Left ventricle myocardium inferior (tissue), 1 donor: ENCODE measurements at regions not wholly inside any gene's neighbourhood (a gene's known extent, or its start where the extent isn't known, plus 50 kb on each side); places are given as distances from the start of the nearest gene placed in this dataset.

Experiments
- DNase-seq: peaks from one replicate; pipeline ENCODE4 v3.0.0-alpha.2; 2020
- H3K27ac ChIP-seq: fragments of 200-600 bp; replicated peaks from 2 replicates; pipeline ENCODE4 v1.8.0; 2021
- H3K27me3 ChIP-seq: fragments of 200-600 bp; 2 replicates; pipeline ENCODE4 v1.8.0; 2021; ENCODE audit warnings: low read depth
- H3K36me3 ChIP-seq: fragments of 200-600 bp; 2 replicates; pipeline ENCODE4 v1.8.0; 2021
- H3K4me1 ChIP-seq: fragments of 200-600 bp; 2 replicates; pipeline ENCODE4 v1.8.0; 2021
- H3K4me3 ChIP-seq: fragments of 200-600 bp; 2 replicates; pipeline ENCODE4 v1.8.0; 2021; ENCODE audit warnings: mild to moderate bottlenecking, moderate library complexity
- H3K9me3 ChIP-seq: fragments of 200-600 bp; replicated peaks from 2 replicates; pipeline ENCODE4 v1.8.0; 2021
- CTCF ChIP-seq: fragments of 200-600 bp; IDR thresholded peaks from 2 replicates; pipeline ENCODE4 v1.8.0; 2021; ENCODE audit warnings: antibody characterized with exemption, mild to moderate bottlenecking, borderline replicate concordance
- intact Hi-C: fragments of 100-400 bp; cut with micrococcal nuclease; formaldehyde crosslinking; loops from one replicate; pipeline ENCODE4 v1.11.0; 2022
- donor health status: DM: no; HTN: yes; CAD: no; lungs with severe emphysema.

GRCh38 chr21:43300496-43301408 is 126.2 kb downstream of the SIK1 start:
- DNase-seq, result peak; percentile 63
- intact Hi-C loops, result no loop called here
- Histone ChIP-seq H3K4me3 (no peak overlapping the region), H3K27ac (peak overlapping the region; percentile 63), H3K4me1 (peaks cover 27% of the 10 kb centered on the region), H3K36me3 (no peaks in the 10 kb centered on the region), H3K27me3 (no peaks in the 10 kb centered on the region), H3K9me3 (peaks cover 4% of the 10 kb centered on the region)
- no peak for TF ChIP-seq CTCF

- Histone ChIP-seq H3K36me3 (no peaks in the 10 kb centered on the region), H3K27ac (no peak overlapping the region), H3K27me3 (no peaks in the 10 kb centered on the region), H3K4me1 (peaks cover 27% of the 10 kb centered on the region), H3K4me3 (no peak overlapping the region), H3K9me3 (peaks cover 12% of the 10 kb centered on the region)
- no peak for TF ChIP-seq CTCF
- intact Hi-C loops, result no loop called here
- DNase-seq, result peak; percentile 57
These were observed 127.3 kb downstream of the SIK1 start for GRCh38 chr21:43299441-43300277.

GRCh38 chr21:43298546-43299440 is 128.1 kb downstream of the SIK1 start:
- Histone ChIP-seq H3K9me3 (peaks cover 12% of the 10 kb centered on the region), H3K27me3 (no peaks in the 10 kb centered on the region), H3K36me3 (no peaks in the 10 kb centered on the region), H3K4me3 (no peak overlapping the region), H3K4me1 (peaks cover 27% of the 10 kb centered on the region), H3K27ac (no peak overlapping the region)
- no peak for DNase-seq
- intact Hi-C loops, result no loop called here
- no peak for TF ChIP-seq CTCF

GRCh38 chr21:43297989-43298388 is 128.9 kb downstream of the SIK1 start:
- DNase-seq, result peak; percentile 14
- no peak overlapping the region for H3K27ac ChIP-seq
- no peak for TF ChIP-seq CTCF
- H3K36me3 ChIP-seq, result no peaks in the 10 kb centered on the region
- H3K4me3 ChIP-seq, result no peak overlapping the region
- peaks cover 22% of the 10 kb centered on the region for H3K4me1 ChIP-seq
- H3K27me3 ChIP-seq, result no peaks in the 10 kb centered on the region
- H3K9me3 ChIP-seq, result peaks cover 12% of the 10 kb centered on the region
- intact Hi-C loops, result no loop called here

GRCh38 chr21:43297391-43297981 is 128.7 kb downstream of the CRYAA start:
- no peaks in the 10 kb centered on the region for H3K27me3 ChIP-seq
- no peak overlapping the region for H3K4me3 ChIP-seq
- no peaks in the 10 kb centered on the region for H3K36me3 ChIP-seq
- H3K27ac ChIP-seq, result no peak overlapping the region
- no peak for TF ChIP-seq CTCF
- H3K9me3 ChIP-seq, result peaks cover 12% of the 10 kb centered on the region
- intact Hi-C loops, result no loop called here
- H3K4me1 ChIP-seq, result peaks cover 22% of the 10 kb centered on the region
- peak; percentile 2 for DNase-seq
